DMS 273 treated with DMSO at 0.1 percent for 48 hours (cell line): ENCODE measurements at regions not wholly inside any gene's neighbourhood (a gene's known extent, or its start where the extent isn't known, plus 50 kb on each side); places are given as distances from the start of the nearest gene placed in this dataset.
A peak's percentile ranks its signal among the peaks of the same experiment; 100 is the strongest.
"Not testable (repeated sequence)": the region's sequence is repeated elsewhere in the genome, so short reads cannot be mapped to it uniquely, and the experiment has no call there.

Experiments used
- DNase-seq: peaks from one replicate; lab custom pipeline; 2025; lab: John Stamatoyannopoulos, UW

- DNase-seq: no peak
These were observed 82.4 kb upstream of the FGGY start for GRCh38 chr1:59214248-59215208.

GRCh38 chr1:59215766-59216291 lies 81.1 kb upstream of the FGGY start:
- DNase-seq: no peak

GRCh38 chr1:59217439-59217838 lies 79.5 kb upstream of the FGGY start:
- DNase-seq: not testable (repeated sequence)

- DNase-seq: no peak
These were observed 78.2 kb upstream of the FGGY start for GRCh38 chr1:59218521-59219236.

- no peak for DNase-seq
These were observed 77.0 kb upstream of the FGGY start for GRCh38 chr1:59219916-59220315.

GRCh38 chr1:59220356-59220755 lies 76.5 kb upstream of the FGGY start:
- DNase-seq: no peak

GRCh38 chr1:59223198-59223597 lies 73.7 kb upstream of the FGGY start:
- no peak for DNase-seq

- DNase-seq: no peak
These were observed 72.8 kb upstream of the FGGY start for GRCh38 chr1:59223989-59224634.

- DNase-seq: no peak
These were observed 71.1 kb upstream of the FGGY start for GRCh38 chr1:59225594-59226316.

- DNase-seq: no peak
These were observed 67.8 kb upstream of the FGGY start for GRCh38 chr1:59229138-59229537.

GRCh38 chr1:59230622-59231021 lies 66.3 kb upstream of the FGGY start:
- no peak for DNase-seq

- no peak for DNase-seq
These were observed 64.7 kb upstream of the FGGY start for GRCh38 chr1:59232216-59232615.

GRCh38 chr1:59233444-59233843 lies 63.5 kb upstream of the FGGY start:
- DNase-seq: no peak

GRCh38 chr1:59236721-59237545 lies 60.0 kb upstream of the FGGY start:
- no peak for DNase-seq

GRCh38 chr1:59237900-59238299 lies 59.0 kb upstream of the FGGY start:
- no peak for DNase-seq

GRCh38 chr1:59238333-59238934 lies 58.5 kb upstream of the FGGY start:
- DNase-seq: no peak

GRCh38 chr1:59238993-59239392 lies 57.9 kb upstream of the FGGY start:
- DNase-seq: no peak

GRCh38 chr1:59241909-59242308 lies 55.0 kb upstream of the FGGY start:
- no peak for DNase-seq

GRCh38 chr1:59242370-59242769 lies 54.5 kb upstream of the FGGY start:
- no peak for DNase-seq

GRCh38 chr1:59243550-59243949 lies 53.3 kb upstream of the FGGY start:
- peak; percentile 84 for DNase-seq
